GM18868 (cell line): ENCODE measurements at regions not wholly inside any gene's neighbourhood (a gene's known extent, or its start where the extent isn't known, plus 50 kb on each side); places are given as distances from the start of the nearest gene placed in this dataset.

Experiments
- ATAC-seq: cut with Tn5 transposase; IDR thresholded peaks from one replicate; pipeline ENCODE4 v1.9.1; 2021; ENCODE audit warnings: mild to moderate bottlenecking, moderate library complexity; ENCODE audit not compliant: unreplicated experiment

DNA sequence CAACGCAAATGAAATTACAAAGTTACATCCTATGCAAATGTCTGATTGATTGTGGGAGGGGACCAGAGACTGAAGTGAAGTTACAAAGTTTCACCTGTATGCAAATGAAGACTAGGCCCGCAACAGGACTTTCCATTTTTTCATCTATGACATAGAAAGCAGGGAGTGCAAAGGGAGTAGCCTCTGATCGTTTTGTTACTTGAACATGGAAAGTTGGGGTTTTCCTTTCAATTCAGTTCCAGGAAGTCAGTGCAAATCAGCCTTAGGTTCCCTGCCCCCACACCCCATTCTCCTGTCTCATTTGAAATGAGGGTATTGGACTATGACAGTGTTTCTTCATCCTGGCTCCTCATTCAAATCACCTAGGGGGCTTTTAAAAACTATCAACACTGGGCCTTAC is 96.9 kb upstream of the HABP2 start:
- no peak for ATAC-seq

DNA sequence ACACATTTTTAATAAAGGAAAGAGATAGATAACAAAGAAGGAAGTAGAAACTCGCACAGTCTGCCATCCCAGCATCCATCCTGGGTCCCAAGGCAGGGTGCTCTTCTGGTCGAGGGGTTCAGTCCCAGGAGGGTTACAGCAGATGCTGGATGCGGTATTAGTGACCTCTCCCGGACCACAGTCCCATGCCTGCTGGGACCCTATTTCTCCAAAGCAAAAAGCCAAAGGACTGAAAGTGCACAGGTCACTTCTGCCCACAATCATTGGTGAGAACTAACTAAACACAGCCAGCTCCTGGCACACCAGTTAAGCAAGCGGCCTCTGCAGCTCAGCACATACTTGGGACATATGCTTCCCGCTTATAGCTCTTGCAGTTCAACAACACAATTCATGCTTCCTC is 96.1 kb upstream of the HABP2 start:
- ATAC-seq = no peak

DNA sequence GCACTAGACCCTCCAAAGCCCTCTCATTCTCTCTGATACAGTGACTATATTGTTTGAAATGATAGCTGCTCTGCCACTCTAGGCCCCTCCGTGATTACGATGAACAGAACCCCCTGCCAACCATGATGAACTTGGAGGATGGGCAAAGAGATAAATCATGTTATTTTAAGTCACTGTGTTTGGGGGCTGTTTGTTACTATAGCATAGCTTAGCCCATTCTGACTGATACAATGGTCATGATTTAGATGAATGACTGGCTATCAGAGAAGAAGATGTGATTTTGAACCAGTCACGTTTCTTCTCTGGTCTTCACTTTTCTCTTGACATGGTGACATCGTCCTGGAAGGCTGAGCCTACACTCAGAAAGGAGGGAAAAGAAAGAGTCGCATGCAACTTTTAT is 95.4 kb upstream of the HABP2 start:
- no peak for ATAC-seq

DNA sequence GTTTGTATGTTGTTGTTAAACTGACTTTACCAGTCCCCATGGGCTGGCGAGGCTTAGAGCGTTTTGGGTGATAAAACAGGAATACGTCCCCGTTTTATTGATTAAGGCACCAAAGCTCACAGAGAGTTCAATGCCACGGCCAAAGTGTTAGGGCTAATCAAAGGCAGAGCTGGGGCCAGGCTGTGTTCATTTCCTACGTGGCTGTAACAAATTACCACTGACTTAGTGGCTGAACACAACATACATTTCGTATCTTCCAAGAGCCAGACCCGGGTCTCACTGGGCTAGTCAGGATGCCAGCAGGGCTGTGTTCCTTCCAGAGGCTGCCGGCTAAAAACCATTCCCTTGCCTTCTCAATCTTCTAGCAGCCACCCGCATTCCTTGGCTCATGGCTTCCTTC is 94.4 kb upstream of the HABP2 start:
- no peak for ATAC-seq

GRCh38 chr10:113458944-113459343 is 93.9 kb upstream of the HABP2 start:
- no peak for ATAC-seq

DNA sequence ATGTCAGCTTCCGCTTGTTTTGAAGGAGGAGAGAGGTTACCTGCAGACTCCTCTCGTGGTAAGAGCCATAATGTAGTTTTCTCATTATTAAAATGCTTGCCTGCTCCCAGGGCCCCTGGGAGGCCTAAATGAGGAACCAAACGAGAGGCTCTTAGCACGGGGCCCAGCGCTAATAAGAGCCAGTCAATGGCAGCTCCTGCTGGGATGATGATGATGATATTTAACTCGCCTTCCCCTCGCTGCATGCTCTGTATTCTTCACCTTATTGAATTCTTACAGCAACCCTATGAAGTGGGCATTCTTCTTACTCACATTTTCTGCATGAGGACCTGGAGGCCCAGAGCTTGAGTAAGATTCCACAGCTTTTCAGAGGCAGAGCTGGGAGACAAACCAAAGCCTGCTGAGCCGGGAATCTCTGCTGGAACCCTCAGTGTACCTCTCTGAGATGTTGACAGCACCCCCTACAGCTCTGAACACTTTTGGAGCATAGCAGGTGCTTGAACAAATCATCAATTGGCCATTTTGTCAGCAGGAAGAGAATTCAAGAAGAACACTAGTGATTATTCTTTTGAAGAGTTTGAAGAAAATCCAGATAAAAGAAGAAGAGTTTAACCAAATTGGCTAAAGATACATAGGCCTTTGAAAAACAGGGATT is 93.1 kb upstream of the HABP2 start:
- ATAC-seq = no peak

- ATAC-seq = no peak
Observed at GRCh38 chr10:113463083-113463482, 89.8 kb upstream of the HABP2 start.

GRCh38 chr10:113463777-113464176 is 89.1 kb upstream of the HABP2 start:
- no peak for ATAC-seq

DNA sequence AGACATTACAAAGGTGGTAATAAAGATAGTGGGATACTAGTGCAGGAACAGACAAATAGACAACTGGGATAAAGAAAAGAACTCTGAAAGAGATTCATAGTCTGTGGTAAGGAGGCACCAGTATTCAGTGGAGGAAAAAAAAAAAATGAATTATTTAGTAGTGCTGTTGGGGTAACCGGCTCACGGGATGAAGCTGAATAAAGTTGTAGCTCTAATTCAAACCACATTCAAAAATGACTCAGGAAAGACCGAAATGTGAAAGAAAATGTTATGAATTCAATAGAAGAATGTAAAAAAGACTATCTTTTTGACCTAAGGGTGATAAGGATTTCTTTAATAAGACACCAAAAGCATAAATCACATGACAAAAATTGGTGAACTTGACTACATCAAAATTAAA is 83.1 kb upstream of the HABP2 start:
- ATAC-seq = no peak

- no peak for ATAC-seq
Observed at GRCh38 chr10:113470372-113471240, 82.2 kb upstream of the HABP2 start.

- no peak for ATAC-seq
Observed at GRCh38 chr10:113471241-113471996, 81.4 kb upstream of the HABP2 start.

GRCh38 chr10:113473011-113473410 is 79.8 kb upstream of the HABP2 start:
- no peak for ATAC-seq

DNA sequence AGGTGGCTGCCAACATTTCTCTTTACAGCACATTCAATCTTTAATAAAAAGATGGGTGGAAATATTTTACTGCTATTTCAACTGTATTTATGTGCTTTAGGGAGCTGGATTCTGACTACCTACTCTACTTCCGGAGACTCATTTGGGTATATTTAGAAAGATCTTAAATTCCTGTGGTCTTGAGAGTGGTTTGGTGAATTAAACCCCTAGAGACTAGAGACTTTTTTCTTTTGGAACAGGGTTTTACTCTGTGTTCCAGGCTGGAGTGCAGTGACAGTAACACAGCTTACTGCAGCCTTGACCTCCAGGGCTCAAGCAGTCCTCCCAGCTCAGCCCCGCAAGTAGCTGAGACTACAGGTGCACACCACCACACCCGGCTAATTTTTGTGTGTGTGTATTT is 79.0 kb upstream of the HABP2 start:
- no peak for ATAC-seq

- ATAC-seq = no peak
Observed at GRCh38 chr10:113474752-113475151, 78.1 kb upstream of the HABP2 start.

DNA sequence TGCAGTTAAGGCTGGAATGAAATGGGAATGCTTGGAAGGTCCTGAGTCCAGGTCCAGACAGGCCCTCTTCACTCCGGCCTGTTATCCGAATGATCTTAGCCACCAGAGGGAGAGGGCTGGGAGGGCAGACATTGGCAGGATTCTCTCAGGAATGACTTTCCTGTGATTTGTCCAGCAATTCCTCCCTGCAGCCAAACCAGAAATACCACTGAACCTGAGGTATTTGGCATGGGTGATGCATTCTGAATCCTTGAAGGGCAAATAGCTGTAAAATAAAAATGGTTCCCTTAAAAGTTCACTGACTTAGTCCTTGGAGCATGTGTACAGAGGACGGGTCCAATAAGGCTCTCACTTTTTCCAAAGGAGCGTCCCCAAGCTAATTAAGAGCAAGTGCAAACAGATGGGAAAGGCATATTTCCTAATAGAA is 77.5 kb upstream of the HABP2 start:
- no peak for ATAC-seq

- no peak for ATAC-seq
Observed at GRCh38 chr10:113476191-113476590, 76.7 kb upstream of the HABP2 start.

- ATAC-seq = no peak
Observed at GRCh38 chr10:113476673-113477072, 76.2 kb upstream of the HABP2 start.

- no peak for ATAC-seq
Observed at GRCh38 chr10:113477451-113477850, 75.4 kb upstream of the HABP2 start.

GRCh38 chr10:113479346-113480080 is 73.3 kb upstream of the HABP2 start:
- no peak for ATAC-seq

- no peak for ATAC-seq
Observed at GRCh38 chr10:113480081-113480360, 72.8 kb upstream of the HABP2 start.

- no peak for ATAC-seq
Observed at GRCh38 chr10:113480851-113481502, 71.9 kb upstream of the HABP2 start.
